OCI-LY3 (cell line): ENCODE measurements at regions not wholly inside any gene's neighbourhood (a gene's known extent, or its start where the extent isn't known, plus 50 kb on each side); places are given as distances from the start of the nearest gene placed in this dataset.
"Not testable (repeated sequence)": the region's sequence is repeated elsewhere in the genome, so short reads cannot be mapped to it uniquely, and the experiment has no call there.

Source experiments
- H2AFZ ChIP-seq: fragments of 200-600, 300-600 bp; shearing (Covaris generic); 2 replicates; pipeline ENCODE4 v1.6.0; 2014; ENCODE audit warnings: antibody characterized with exemption, low read depth, low read length
- H3K27ac ChIP-seq: fragments of 200-600, 300-600 bp; sonication (generic); 2 replicates; pipeline ENCODE4 v1.5.1; 2014; ENCODE audit warnings: mild to moderate bottlenecking, low read length, moderate library complexity, mixed read lengths
- H3K27me3 ChIP-seq: fragments of 200-600, 300-600 bp; sonication (generic); 2 replicates; pipeline ENCODE4 v1.6.1; 2014; ENCODE audit warnings: low read depth, low read length, mixed read lengths
- H3K36me3 ChIP-seq: fragments of 200-600, 300-600 bp; sonication (generic); replicated peaks from 2 replicates; pipeline ENCODE3; 2014; ENCODE audit warnings: low read depth, low read length, mixed read lengths
- H3K4me1 ChIP-seq: fragments of 300-600, 200-600 bp; sonication (generic); 2 replicates; pipeline ENCODE4 v1.6.1; 2014; ENCODE audit warnings: low read length, mixed read lengths
- H3K4me2 ChIP-seq: fragments of 200-600, 300-600 bp; sonication (generic); 2 replicates; pipeline ENCODE4 v1.6.1; 2014; ENCODE audit warnings: low read length, mixed read lengths
- H3K4me3 ChIP-seq: fragments of 300-600, 200-600 bp; sonication (generic); 2 replicates; pipeline ENCODE4 v1.5.1; 2014; ENCODE audit warnings: antibody characterized with exemption, mild to moderate bottlenecking, low read length, moderate library complexity
- H3K79me2 ChIP-seq: fragments of 300-600, 200-600 bp; shearing (Covaris generic); 2 replicates; pipeline ENCODE4 v1.6.1; 2014; ENCODE audit warnings: mild to moderate bottlenecking, low read length, mixed read lengths
- H3K9ac ChIP-seq: fragments of 300-600, 200-600 bp; shearing (Covaris generic); 2 replicates; pipeline ENCODE4 v1.6.0; 2014; ENCODE audit warnings: mild to moderate bottlenecking, low read length, moderate library complexity
- H3K9me3 ChIP-seq: fragments of 200-600, 300-600 bp; shearing (Covaris generic); 2 replicates; pipeline ENCODE4 v1.6.1; 2014; ENCODE audit warnings: low read length, mixed read lengths; ENCODE audit not compliant: insufficient read depth
- H4K20me1 ChIP-seq: fragments of 200-600, 300-600 bp; sonication (generic); 2 replicates; pipeline ENCODE4 v1.6.1; 2016; ENCODE audit warnings: low read length, mixed read lengths; ENCODE audit not compliant: insufficient read depth
- EZH2phosphoT487 ChIP-seq: fragments of 200-600 bp; shearing (Covaris generic); IDR thresholded peaks from 2 replicates; pipeline ENCODE4 v1.6.1; 2018; ENCODE audit warnings: antibody characterized with exemption, mixed run types, low read depth
- TF ChIP-seq, protein P1 (sequence below): fragments of 200-600, 300-600 bp; sonication (generic); IDR thresholded peaks from 2 replicates; pipeline ENCODE4 v1.5.1; 2014; ENCODE audit warnings: antibody characterized with exemption, low read length, low read depth

DNA sequence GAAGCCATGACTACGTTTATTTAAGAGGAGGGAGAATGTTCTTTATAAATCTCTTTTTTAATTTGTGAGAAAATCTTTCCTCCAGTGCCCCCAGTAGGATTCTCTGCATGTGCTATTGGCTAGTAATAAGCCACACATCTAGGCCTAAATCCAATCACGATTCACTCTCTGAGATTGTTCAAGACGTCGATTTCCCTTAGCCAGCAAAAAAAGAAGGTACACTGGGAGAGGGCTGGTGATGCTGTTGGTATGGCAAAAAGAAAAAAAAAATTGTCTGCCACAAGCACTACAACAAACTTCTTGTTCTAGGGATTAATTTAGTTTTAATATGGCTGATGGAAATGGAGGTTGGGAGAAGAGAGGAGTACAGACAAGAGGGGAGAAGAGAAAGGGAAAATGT is 130.5 kb upstream of the MROH9 start:
- Histone ChIP-seq H3K4me3 (no peak overlapping the region), H3K9me3 (no peaks in the 10 kb centered on the region), H3K4me1 (no peaks in the 10 kb centered on the region), H4K20me1 (no peaks in the 10 kb centered on the region), H3K4me2 (no peak overlapping the region), H3K79me2 (no peaks in the 10 kb centered on the region), H2AFZ (no peak overlapping the region), H3K27me3 (no peaks in the 10 kb centered on the region), H3K27ac (no peak overlapping the region), H3K9ac (no peak overlapping the region), H3K36me3 (no peaks in the 10 kb centered on the region)
- TF ChIP-seq, protein P1, sequence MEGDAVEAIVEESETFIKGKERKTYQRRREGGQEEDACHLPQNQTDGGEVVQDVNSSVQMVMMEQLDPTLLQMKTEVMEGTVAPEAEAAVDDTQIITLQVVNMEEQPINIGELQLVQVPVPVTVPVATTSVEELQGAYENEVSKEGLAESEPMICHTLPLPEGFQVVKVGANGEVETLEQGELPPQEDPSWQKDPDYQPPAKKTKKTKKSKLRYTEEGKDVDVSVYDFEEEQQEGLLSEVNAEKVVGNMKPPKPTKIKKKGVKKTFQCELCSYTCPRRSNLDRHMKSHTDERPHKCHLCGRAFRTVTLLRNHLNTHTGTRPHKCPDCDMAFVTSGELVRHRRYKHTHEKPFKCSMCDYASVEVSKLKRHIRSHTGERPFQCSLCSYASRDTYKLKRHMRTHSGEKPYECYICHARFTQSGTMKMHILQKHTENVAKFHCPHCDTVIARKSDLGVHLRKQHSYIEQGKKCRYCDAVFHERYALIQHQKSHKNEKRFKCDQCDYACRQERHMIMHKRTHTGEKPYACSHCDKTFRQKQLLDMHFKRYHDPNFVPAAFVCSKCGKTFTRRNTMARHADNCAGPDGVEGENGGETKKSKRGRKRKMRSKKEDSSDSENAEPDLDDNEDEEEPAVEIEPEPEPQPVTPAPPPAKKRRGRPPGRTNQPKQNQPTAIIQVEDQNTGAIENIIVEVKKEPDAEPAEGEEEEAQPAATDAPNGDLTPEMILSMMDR, result no peak
- TF ChIP-seq EZH2phosphoT487, result no peak

DNA sequence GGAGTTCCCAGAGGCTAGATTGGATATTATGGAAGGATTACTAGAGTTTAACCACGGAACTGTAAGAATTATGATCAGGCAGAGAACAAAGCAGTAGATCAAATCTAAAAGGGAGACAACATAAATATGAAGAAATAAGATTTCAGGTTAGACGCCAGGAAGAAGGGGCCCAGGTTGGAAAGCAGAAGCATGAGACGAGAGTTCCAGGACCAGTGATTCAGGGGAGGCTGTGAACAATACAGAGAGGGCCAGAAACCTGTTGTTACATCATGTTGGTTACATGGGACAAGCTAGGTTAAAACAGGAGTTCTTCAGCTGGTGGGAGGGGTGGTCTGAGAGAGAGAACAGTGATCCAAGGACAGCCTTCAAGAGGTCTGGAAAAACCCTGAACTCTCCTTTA is 128.4 kb upstream of the MROH9 start:
- no peaks in the 10 kb centered on the region for H3K79me2 ChIP-seq
- no peaks in the 10 kb centered on the region for H4K20me1 ChIP-seq
- H3K9ac ChIP-seq, result no peak overlapping the region
- no peaks in the 10 kb centered on the region for H3K4me1 ChIP-seq
- H3K9me3 ChIP-seq, result no peaks in the 10 kb centered on the region
- H3K27me3 ChIP-seq, result no peaks in the 10 kb centered on the region
- no peak overlapping the region for H3K4me2 ChIP-seq
- no peak overlapping the region for H3K4me3 ChIP-seq
- H3K36me3 ChIP-seq, result no peaks in the 10 kb centered on the region
- TF ChIP-seq, protein P1, result no peak
- no peak for TF ChIP-seq EZH2phosphoT487
- H2AFZ ChIP-seq, result no peak overlapping the region
- no peak overlapping the region for H3K27ac ChIP-seq

DNA sequence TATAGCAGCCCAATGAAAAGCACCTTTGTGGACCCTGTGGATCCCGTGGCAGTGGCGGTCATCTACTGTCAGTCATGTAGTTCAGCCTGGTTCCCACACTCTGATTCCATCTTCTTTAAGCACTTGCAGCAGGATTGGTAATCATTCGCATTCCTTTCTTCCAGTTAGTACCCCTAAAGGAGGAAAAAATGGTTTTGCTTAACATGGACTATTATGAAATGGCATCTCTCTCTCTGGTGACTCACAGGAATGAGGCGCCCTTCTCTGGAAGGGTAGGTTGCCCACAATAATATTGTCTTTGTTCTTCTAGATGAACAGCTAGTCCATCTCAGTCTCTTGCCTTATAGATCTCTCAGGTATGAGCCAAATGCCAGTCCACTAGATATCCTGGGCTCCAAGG is 127.9 kb upstream of the MROH9 start:
- Histone ChIP-seq H3K27ac (no peak overlapping the region), H3K4me3 (no peak overlapping the region), H2AFZ (no peak overlapping the region), H4K20me1 (no peaks in the 10 kb centered on the region), H3K9me3 (no peaks in the 10 kb centered on the region), H3K27me3 (no peaks in the 10 kb centered on the region), H3K79me2 (no peaks in the 10 kb centered on the region), H3K9ac (no peak overlapping the region), H3K4me1 (no peaks in the 10 kb centered on the region), H3K4me2 (no peak overlapping the region), H3K36me3 (no peaks in the 10 kb centered on the region)
- TF ChIP-seq EZH2phosphoT487, result no peak
- TF ChIP-seq, protein P1, result no peak

DNA sequence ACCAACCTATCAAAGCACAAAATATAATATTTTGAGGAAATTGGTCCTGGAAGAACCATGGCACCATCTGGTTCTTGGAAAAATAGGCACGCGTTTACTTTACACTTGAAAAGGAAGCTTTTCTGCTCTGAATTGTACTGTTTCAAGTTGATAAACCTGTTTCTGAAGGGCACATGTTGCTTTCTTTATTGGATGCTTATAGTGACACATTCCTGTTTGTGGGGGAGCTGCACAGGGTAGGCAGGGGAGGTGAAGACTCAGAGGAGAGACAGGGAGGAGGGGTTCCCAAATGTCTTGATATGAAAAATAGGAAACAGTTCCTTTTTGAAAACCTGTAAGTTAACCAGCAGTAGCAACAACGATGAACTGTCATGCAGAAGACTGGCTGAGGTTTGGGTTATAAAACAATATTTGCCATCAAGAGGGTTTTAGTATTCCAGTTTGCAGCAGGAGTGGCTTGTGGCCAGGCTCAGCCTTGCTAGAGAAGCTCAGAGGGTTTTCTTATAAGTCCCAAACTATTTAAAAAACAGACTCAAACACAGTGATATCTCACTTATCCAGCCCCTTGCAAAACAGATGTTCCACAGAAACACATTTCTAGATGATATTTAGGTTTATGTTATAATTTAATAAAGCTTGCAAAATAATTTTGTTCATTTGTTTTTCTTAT is 127.0 kb upstream of the MROH9 start:
- no peaks in the 10 kb centered on the region for H3K27me3 ChIP-seq
- TF ChIP-seq, protein P1, result no peak
- no peak for TF ChIP-seq EZH2phosphoT487
- H3K27ac ChIP-seq, result no peak overlapping the region
- H3K79me2 ChIP-seq, result no peaks in the 10 kb centered on the region
- no peak overlapping the region for H3K4me3 ChIP-seq
- no peak overlapping the region for H3K9ac ChIP-seq
- H3K9me3 ChIP-seq, result no peaks in the 10 kb centered on the region
- no peaks in the 10 kb centered on the region for H3K36me3 ChIP-seq
- H4K20me1 ChIP-seq, result no peaks in the 10 kb centered on the region
- H2AFZ ChIP-seq, result no peak overlapping the region
- H3K4me1 ChIP-seq, result no peaks in the 10 kb centered on the region
- no peak overlapping the region for H3K4me2 ChIP-seq

DNA sequence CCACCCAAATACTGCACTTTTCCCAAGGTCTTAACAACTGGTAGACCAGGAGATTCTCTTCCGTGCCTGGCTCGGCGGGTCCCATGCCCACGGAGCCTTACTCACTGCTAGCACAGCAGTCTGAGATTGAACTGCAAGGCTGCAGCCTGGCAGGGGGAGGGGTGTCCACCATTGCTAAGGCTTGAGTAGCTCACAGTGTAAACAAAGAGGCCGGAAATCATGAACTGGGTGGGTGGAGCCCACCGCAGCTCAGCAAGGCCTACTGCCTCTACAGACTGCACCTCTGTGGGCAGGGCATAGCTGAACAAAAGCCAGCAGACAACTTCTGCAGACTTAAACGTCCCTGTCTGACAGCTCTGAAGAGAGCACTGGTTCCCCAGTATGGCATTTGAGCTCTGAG is 124.3 kb upstream of the MROH9 start:
- H3K36me3 ChIP-seq, H3K4me2 ChIP-seq, H3K9me3 ChIP-seq, H3K27me3 ChIP-seq, H4K20me1 ChIP-seq, H3K27ac ChIP-seq, H3K4me1 ChIP-seq, H3K4me3 ChIP-seq, H3K9ac ChIP-seq, H2AFZ ChIP-seq, H3K79me2 ChIP-seq: not testable (repeated sequence)
